GM18505 (cell line): ENCODE measurements at regions not wholly inside any gene's neighbourhood (a gene's known extent, or its start where the extent isn't known, plus 50 kb on each side); places are given as distances from the start of the nearest gene placed in this dataset.
"Not testable (repeated sequence)": the region's sequence is repeated elsewhere in the genome, so short reads cannot be mapped to it uniquely, and the experiment has no call there.

ENCODE experiments used
- ATAC-seq: cut with Tn5 transposase; IDR thresholded peaks from one replicate; pipeline ENCODE4 v1.9.1; 2021; ENCODE audit not compliant: unreplicated experiment
- POLR2A ChIP-seq: IDR thresholded peaks from 4 replicates; pipeline ENCODE4 v1.6.1; 2011; ENCODE audit warnings: borderline replicate concordance; ENCODE audit not compliant: insufficient read depth, insufficient read length; ENCODE audit errors: extremely low read depth

DNA sequence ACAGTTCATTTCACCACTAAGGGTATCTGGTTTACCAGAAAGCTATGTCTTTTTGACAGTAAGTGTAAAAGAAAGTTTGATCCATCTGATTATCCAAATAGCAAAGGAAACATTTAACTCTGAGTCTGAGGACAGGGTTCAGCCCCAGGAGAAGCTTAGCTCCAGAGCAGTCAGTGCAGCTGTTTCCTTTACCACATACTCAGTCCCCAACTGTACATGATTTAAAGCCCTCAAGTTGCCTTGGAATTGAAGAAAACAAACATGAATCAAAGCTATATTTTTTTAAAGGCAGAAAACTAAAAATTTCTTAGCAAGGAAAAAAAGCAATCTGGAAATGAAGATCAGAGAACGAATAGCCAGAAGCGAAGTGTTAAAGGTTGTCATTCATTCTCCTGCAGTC, 746.0 kb downstream of the METTL4 start:
- TF ChIP-seq POLR2A = no peak
- ATAC-seq = no peak

DNA sequence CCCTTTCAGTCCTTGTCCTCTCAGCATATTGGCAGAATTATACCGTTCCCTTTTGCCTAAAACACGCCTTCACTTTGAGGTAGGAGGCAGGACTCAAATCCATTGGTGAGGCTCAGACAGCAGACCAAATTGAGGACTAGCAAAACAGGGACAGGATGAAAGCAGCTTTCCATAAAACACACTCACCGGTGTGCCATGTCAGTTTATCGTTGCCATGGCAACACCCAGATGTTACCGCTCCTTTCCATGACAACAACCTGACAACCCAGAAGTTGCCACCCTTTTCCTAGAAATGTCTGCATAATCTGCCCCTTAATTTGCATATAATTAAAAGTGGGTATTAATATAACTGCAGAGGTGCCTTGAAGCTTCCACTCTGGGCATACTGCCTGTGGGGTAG, 730.4 kb downstream of the METTL4 start:
- no peak for TF ChIP-seq POLR2A
- ATAC-seq = no peak

DNA sequence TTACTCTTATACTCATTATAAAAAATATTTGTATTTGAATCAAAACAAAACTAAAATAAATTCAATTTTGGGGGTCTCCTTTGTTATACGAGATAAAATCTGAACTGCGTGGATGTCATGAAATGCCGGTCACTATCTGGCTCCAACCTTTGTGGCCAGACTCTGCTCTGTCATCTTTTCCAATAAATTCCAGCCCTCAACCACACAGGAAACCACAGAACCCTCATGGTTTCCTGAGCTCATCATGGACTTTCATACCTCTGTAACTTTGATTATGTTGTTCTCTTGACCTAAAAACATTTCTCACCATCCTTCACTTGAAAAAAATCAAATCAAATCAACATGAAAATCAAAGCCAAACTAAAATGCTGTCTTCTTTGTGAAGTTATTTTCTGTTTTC, 724.7 kb downstream of the METTL4 start:
- no peak for ATAC-seq
- TF ChIP-seq POLR2A = no peak

DNA sequence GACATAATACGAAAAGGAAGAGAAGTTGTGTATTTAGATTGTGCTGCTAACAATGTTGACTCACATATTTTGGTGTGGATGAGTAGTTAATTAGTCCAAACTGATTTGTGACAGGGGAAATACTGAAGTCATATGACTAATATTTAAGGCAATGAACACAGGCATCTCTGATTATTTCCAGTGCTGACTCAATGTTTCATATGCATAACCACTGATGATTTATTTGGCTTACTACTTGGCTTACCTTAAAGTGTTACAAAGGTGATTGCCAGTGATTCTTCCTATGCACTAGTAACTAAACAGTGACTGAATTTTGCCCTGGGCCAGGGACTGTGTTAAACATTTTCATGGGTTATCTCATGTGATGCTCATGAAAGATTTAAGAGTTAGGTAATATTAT, 722.6 kb downstream of the METTL4 start:
- TF ChIP-seq POLR2A = no peak
- no peak for ATAC-seq

DNA sequence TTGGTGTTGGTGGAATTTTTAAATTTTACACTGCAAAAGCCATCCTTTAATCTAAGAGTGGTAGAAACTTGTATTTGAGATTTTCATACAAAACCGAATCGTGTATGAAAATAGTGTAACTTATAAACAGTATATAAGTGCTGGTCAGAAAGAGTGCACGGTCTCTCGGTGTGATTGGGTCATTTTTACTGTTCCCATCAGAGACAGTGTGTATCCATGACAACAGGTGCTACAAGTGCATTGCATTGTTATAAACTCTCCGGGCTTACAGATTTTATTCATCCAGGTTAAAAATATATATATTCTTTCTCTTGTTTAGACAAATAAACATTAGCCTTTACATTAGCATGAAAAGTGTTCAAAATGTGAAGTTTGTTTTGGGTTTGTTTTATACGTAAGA, 721.9 kb downstream of the METTL4 start:
- no peak for TF ChIP-seq POLR2A
- no peak for ATAC-seq

DNA sequence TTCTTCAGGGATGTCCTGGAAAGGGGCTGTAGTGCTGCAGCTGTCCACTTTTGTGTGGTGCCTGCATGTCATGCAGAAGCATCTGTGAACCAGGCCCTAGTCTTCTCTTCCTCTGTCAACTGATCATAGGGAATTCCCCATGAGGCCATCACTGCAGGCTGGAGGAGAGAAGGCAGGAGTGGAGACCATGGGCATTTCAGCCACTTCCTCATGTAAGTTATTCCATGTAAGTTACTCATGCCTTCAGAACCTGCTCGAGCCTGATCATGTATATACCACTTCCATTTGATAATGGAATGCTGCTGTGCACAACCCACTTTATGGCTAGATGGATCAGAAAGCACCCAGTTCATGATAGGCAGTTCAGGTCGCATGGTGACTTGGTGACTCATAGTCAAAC, 714.0 kb downstream of the METTL4 start:
- not testable (repeated sequence) for ATAC-seq

DNA sequence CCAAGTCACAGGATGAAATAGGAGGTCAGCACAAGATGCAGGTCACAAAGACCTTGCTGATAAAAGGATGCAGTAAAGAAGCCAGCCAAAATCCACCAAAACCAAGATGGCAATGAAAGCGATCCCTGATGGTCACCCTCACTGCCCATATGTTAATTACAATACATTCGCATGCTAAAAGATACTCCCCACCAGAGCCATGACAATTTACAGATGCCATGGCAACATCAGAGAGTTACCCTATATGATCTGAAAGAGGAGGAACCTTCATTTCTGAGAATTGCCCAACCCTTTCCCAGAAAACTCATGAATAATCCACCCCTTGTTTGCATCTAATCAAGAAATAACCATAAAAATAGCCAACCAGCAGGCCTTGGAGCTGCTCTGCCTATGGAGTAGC, 709.8 kb downstream of the METTL4 start:
- no peak for ATAC-seq
- no peak for TF ChIP-seq POLR2A

DNA sequence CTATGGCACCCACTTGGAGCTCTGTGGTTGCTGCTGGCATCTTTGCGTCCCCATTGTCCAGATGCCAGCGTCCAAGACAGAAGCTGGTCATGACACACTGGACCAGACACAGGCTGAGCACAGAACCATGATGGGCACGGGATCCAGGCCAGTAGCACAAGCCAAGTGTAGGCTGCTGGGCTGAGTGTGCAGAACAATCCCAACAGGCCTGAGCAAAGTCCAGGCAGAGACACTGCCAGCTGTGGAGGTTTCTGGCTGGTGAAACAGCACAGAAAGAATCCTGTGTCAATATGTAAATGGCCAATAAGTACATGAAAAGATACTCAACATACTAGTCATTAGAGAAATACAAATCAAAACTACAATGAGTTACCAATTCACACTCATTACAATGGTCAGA, 705.4 kb downstream of the METTL4 start:
- ATAC-seq = no peak
- no peak for TF ChIP-seq POLR2A

DNA sequence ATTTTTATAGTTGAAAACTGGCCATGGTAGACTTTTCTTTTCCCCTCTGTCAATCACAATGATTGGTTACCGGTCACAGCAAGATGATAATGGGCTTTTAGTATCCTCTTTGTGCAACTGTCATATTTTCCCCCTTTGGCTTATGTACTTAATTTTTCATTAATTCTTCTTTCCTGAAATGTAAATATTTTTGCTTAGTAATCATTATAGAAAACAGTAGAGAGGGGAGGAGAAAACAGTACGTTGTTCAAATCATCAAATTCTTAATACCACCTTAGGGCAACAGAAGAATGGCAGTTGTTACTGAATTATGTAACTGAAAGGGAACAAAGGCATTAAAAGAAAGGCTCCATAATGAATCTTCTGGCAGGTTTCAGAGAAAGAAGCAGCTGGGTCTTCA, 699.0 kb downstream of the METTL4 start:
- no peak for TF ChIP-seq POLR2A
- no peak for ATAC-seq

DNA sequence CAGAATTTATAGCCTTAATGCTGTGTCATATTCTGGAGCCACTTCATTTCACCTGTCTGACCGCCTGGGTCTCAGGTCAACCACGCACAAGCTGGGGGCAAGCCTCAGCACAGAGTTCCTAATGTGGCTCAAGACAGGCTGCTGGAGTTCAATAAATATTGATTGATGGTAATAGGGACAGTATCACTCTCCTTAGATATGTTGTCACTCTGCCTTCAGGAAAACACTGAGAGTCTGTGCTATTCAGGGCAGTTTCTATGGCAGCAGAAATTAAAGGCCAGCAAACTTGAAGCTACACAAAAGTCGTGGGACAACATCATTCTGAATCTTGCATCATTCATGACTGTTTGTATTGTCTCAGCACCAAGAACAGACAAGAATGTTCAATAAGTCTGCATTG, 696.1 kb downstream of the METTL4 start:
- ATAC-seq = no peak
- no peak for TF ChIP-seq POLR2A

DNA sequence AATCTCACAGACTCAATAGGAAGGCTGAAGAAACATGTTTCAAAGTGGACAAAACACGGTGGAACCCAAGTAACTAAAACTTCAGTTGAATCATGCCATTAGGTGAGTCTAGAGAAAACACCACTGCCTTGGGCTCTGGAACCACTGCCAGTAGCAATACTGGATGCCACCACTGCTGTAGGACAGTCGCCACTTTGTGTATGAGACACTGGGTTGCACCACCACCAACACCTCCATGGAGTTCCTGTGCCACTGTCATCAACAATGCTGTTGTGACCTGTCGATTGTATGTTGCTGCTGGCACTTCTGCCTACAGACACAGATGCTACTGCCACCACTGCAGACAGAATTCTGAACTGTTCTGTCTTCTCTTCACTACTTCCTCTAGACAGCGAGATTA, 686.7 kb downstream of the METTL4 start:
- TF ChIP-seq POLR2A = no peak
- ATAC-seq = no peak

DNA sequence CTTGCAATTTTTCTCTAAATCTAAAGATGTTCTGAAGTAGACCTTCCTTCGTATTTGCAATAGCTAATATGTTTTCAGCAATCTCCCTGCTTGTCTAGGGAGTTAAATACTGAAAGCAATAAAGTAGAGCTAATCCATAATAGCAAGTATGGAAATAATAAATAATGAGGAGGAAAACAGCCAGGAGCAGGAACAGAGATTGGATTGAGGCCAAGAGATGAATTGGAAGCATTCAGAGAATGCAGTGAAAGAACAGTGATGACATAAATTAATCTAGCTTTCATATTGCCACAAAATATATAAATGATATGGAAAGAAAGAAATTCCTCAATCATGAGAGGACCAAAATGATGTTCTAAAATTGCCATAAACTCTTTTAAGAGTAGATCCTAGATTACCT, 679.7 kb downstream of the METTL4 start:
- no peak for ATAC-seq
- no peak for TF ChIP-seq POLR2A

DNA sequence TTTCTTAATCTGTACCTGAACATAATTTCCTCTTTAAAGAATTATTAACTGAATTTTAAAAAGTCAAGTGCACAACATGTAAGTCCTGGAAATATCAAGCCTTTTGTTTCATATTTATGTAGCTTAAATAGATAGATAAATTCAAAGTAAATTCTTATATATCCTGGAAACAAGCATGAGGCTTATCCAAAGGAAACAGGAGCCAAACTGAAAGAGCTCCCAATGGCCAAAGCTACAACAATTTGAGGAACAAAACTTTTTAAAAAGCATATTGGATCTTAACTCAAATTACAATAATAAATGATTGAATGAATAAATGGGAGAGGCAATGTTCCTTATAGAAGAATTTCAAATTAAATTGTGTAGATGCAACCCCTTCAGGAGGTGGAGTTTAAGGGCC, 679.1 kb downstream of the METTL4 start:
- ATAC-seq = no peak
- TF ChIP-seq POLR2A = no peak

DNA sequence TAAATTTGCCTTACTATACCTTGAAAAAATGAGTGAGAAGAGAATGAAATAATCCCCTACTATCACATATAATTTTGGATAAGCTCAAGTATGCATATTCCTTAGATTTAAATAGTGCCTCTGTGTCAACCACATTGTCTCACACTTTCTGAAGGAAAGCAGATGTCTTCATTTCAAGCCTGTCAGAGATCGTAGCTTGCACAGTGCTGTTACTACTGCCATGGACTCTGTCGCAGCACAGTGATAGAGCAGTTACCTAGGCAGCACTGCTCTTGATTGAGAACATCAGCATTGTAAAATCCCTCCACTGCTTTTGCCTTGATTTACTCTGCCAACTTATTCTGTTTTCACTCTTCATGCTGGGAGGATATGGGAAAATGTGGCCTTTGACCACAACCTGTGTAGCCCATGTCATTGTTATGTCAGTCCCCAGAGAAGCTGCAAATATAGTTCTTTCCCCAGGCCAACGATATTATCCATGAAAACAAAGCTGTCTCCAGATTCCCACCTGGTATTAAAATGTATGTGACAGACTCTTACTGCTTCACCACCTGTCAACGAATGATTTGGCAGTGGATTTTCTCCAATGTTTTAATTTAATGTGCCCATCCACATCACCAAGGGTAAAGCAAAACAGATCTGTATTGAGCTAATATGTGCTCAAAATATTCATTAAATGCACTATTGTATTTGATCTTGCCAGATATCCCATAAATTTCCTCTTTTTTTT, 675.7 kb downstream of the METTL4 start:
- no peak for ATAC-seq
- no peak for TF ChIP-seq POLR2A

DNA sequence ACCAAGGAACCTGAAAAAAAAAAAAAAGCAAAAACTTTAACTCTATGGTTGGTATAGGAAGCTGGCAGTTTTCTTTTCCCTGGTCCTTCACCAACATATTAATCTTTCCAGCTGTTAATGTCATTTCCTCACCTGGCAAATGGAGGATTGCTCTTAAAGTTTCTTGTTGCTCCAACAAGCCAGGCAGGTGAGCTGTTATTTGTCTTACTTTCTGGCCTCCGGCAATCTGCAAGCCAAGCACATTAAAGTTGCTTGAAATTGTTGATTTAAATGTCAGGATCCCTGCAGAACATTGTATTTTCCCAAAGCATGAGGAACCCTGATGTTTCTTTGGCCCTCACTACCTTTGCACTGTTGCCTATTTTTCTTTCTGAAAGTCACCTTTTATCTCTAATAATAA, 664.9 kb downstream of the METTL4 start:
- no peak for ATAC-seq
- TF ChIP-seq POLR2A = no peak
